ENCODE measurements at regions not wholly inside any gene's neighbourhood (a gene's known extent, or its start where the extent isn't known, plus 50 kb on each side); places are given as distances from the start of the nearest gene placed in this dataset.

GRCh38 chr5:82624062-82624461 lies 345.9 kb upstream of the RPS23 start:
- CTCF ChIA-PET, result no interaction called here
- POLR2A ChIA-PET, result interaction anchor here (1.5 kb wide), 1 partner anchor 11 kb away, joined by 3 read pairs; no protein-coding TSS in a partner anchor

GRCh38 chr5:82622711-82623514 lies 344.8 kb upstream of the RPS23 start:
- no peak overlapping the region for H3K4me3 ChIP-seq (ENCODE audit: low read depth, low read length)
- POLR2A ChIA-PET, result interaction anchor here (1.5 kb wide), 1 partner anchor 12 kb away, joined by 3 read pairs; no protein-coding TSS in a partner anchor
- no peak for DNase-seq (ENCODE audit: low read depth, low spot score)
- CTCF ChIA-PET, result no interaction called here
- TF ChIP-seq, protein P1, sequence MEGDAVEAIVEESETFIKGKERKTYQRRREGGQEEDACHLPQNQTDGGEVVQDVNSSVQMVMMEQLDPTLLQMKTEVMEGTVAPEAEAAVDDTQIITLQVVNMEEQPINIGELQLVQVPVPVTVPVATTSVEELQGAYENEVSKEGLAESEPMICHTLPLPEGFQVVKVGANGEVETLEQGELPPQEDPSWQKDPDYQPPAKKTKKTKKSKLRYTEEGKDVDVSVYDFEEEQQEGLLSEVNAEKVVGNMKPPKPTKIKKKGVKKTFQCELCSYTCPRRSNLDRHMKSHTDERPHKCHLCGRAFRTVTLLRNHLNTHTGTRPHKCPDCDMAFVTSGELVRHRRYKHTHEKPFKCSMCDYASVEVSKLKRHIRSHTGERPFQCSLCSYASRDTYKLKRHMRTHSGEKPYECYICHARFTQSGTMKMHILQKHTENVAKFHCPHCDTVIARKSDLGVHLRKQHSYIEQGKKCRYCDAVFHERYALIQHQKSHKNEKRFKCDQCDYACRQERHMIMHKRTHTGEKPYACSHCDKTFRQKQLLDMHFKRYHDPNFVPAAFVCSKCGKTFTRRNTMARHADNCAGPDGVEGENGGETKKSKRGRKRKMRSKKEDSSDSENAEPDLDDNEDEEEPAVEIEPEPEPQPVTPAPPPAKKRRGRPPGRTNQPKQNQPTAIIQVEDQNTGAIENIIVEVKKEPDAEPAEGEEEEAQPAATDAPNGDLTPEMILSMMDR (IDR thresholded peaks at IDR 0.05; ENCODE audit: insufficient read depth, low read length, missing control alignments), result no peak

More at GRCh38 chr5:82624062-82624461, 345.9 kb upstream of the RPS23 start:
- DNase-seq (ENCODE audit: low read depth, low spot score), result no peak
- no peak overlapping the region for H3K4me3 ChIP-seq (ENCODE audit: low read depth, low read length)
- TF ChIP-seq, protein P1 (IDR thresholded peaks at IDR 0.05; ENCODE audit: insufficient read depth, low read length, missing control alignments), result no peak

- TF ChIP-seq, protein P1 (IDR thresholded peaks at IDR 0.05; ENCODE audit: insufficient read depth, low read length, missing control alignments), result no peak
- no peak overlapping the region for H3K4me3 ChIP-seq (ENCODE audit: low read depth, low read length)
- POLR2A ChIA-PET, result no interaction called here
- DNase-seq (ENCODE audit: low read depth, low spot score), result no peak
- CTCF ChIA-PET, result no interaction called here
Measured at GRCh38 chr5:82622205-82622604, 344.1 kb upstream of the RPS23 start.

- ChIA-PET POLR2A (no interaction called here), CTCF (no interaction called here)
- TF ChIP-seq, protein P1 (IDR thresholded peaks at IDR 0.05; ENCODE audit: insufficient read depth, low read length, missing control alignments), result no peak
- no peak overlapping the region for H3K4me3 ChIP-seq (ENCODE audit: low read depth, low read length)
- DNase-seq (ENCODE audit: low read depth, low spot score), result no peak
Measured at GRCh38 chr5:82620957-82621600, 342.9 kb upstream of the RPS23 start.

DNA sequence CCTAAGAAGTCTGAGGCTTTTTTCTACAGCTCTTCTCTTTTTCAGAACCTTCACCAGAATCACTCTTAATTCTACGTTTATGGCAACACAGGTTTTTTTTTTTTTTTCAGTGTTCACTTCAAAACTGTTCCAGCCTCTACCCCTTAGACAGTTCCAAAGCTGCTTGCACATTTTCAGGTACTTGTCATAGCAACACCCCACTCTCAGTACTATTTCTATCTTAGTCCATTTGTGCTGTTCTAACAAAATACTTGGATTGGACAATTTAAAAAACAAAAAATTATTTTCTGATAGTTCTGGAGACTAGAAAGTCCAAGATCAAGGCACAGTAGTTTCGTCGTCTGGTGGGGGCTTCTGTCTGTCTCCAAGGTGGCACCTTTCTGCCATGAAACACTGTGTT lies 340.9 kb upstream of the RPS23 start:
- POLR2A ChIA-PET, result no interaction called here
- DNase-seq (ENCODE audit: low read depth, low spot score), result no peak
- TF ChIP-seq, protein P1 (IDR thresholded peaks at IDR 0.05; ENCODE audit: insufficient read depth, low read length, missing control alignments), result no peak
- CTCF ChIA-PET, result interaction anchor here (1.8 kb wide), 1 partner anchor 23 kb away, joined by 4 read pairs; no protein-coding TSS in a partner anchor
- no peak overlapping the region for H3K4me3 ChIP-seq (ENCODE audit: low read depth, low read length)

DNA sequence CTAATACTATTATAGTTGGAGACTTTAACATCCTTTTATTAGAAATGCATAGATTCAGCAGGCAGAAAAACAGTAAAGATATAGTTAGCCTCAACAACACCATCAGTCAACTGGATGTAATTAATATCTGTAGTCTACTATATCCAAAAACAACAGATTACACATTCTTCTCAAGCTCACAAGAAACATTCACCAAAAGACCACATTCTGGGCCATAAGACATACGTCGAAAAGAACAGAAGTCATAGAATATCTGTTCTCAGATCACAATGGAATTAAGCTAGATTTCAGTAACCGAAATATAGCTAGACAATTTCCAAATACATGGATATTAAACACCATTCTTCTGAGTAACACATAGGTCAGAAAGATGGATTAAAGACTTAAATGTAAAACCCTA lies 336.6 kb upstream of the RPS23 start:
- H3K4me3 ChIP-seq (ENCODE audit: low read depth, low read length), result no peak overlapping the region
- no peak for DNase-seq (ENCODE audit: low read depth, low spot score)
- ChIA-PET POLR2A (no interaction called here), CTCF (no interaction called here)
- TF ChIP-seq, protein P1 (IDR thresholded peaks at IDR 0.05; ENCODE audit: insufficient read depth, low read length, missing control alignments), result no peak
